Prostate gland (tissue), 2 donors: ENCODE measurements at regions not wholly inside any gene's neighbourhood (a gene's known extent, or its start where the extent isn't known, plus 50 kb on each side); places are given as distances from the start of the nearest gene placed in this dataset.
"Not testable (repeated sequence)": the region's sequence is repeated elsewhere in the genome, so short reads cannot be mapped to it uniquely, and the experiment has no call there.

Source experiments
- DNase-seq: peaks from one replicate; pipeline ENCODE4 v3.0.0-alpha.2; 2019; ENCODE audit warnings: low spot score
- H3K27ac ChIP-seq, 2 donors: fragments of 200-600 bp; sonication (generic); 2 replicates each; pipeline ENCODE4 v1.5.1; 2017 to 2019
- H3K27me3 ChIP-seq: fragments of 200-600 bp; sonication (generic); replicated peaks from 2 replicates; pipeline ENCODE4 v1.5.1; 2019; ENCODE audit not compliant: insufficient read depth
- H3K36me3 ChIP-seq, 2 donors: fragments of 200-600 bp; sonication (generic); 1 replicate in 1 of 2; 2 replicates in 1 of 2; pipeline versions ENCODE4 v1.5.1 to v1.8.1; 2017 to 2019
- H3K4me1 ChIP-seq: fragments of 200-600 bp; sonication (generic); replicated peaks from 2 replicates; pipeline ENCODE4 v1.5.1; 2019
- H3K4me3 ChIP-seq, 2 donors: fragments of 200-600 bp; sonication (generic); 2 replicates each; pipeline ENCODE4 v1.5.1; 2017 to 2019
- H3K9me3 ChIP-seq: fragments of 200-600 bp; sonication (generic); 2 replicates; pipeline ENCODE4 v1.5.1; 2017
- POLR2A ChIP-seq: fragments of 450-650 bp; IDR thresholded peaks from one replicate; pipeline ENCODE4 v1.6.1; 2016; ENCODE audit warnings: antibody characterized with exemption, mild to moderate bottlenecking
- POLR2AphosphoS5 ChIP-seq: sonication (generic); formaldehyde crosslinking; IDR thresholded peaks from one replicate; pipeline ENCODE4 v1.6.1; 2017; ENCODE audit warnings: antibody characterized with exemption
- WGBS: methylation state at CpG from one replicate; pipeline ENCODE4 v1.1.5; 2018; 5-methylcytosine and 5-hydroxymethylcytosine counted together
- intact Hi-C: fragments of 100-400 bp; cut with DNase I; formaldehyde crosslinking; loops from one replicate; pipeline ENCODE4 v1.14.2; 2022
- TF ChIP-seq, protein P1 (sequence below), 4 experiments: fragments of 200-600 bp in 2 of 4; fragments of 450-650 bp in 2 of 4; sonication (generic) in 2 of 4; IDR thresholded peaks; 1 replicate in 3 of 4; 2 replicates in 1 of 4; pipeline ENCODE4 v1.5.1; 2016 to 2019; ENCODE audit warnings: antibody characterized with exemption in 4 of 4, mild to moderate bottlenecking in 2 of 4, moderate library complexity in 2 of 4

DNA sequence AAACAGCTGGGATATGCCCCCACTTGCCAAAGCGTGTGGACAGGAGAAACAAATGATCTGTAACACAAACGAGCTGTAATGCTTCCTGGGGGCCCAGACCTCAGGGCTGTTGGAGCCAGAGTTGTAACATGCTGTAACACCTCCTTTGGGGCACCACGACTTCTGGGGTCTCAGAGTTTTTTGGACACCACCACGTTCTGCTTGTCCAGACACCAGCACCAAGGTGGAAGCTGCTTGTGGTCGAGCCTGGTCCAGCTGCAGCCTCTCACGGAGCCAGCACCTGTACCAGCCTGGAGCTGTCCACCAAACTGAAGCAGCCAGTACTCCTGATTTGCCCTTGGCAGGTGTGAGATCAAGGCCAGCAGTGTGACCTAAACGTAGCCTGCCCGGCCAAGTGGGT lies 879.4 kb downstream of the SLC6A15 start:
- Histone ChIP-seq H3K36me3 (no peaks in the 10 kb centered on the region), H3K4me3 (no peak overlapping the region), H3K27ac (no peak overlapping the region), H3K4me1 (no peaks in the 10 kb centered on the region), H3K9me3 (no peaks in the 10 kb centered on the region), H3K27me3 (no peaks in the 10 kb centered on the region)
- no peak for TF ChIP-seq POLR2AphosphoS5
- TF ChIP-seq, protein P1, sequence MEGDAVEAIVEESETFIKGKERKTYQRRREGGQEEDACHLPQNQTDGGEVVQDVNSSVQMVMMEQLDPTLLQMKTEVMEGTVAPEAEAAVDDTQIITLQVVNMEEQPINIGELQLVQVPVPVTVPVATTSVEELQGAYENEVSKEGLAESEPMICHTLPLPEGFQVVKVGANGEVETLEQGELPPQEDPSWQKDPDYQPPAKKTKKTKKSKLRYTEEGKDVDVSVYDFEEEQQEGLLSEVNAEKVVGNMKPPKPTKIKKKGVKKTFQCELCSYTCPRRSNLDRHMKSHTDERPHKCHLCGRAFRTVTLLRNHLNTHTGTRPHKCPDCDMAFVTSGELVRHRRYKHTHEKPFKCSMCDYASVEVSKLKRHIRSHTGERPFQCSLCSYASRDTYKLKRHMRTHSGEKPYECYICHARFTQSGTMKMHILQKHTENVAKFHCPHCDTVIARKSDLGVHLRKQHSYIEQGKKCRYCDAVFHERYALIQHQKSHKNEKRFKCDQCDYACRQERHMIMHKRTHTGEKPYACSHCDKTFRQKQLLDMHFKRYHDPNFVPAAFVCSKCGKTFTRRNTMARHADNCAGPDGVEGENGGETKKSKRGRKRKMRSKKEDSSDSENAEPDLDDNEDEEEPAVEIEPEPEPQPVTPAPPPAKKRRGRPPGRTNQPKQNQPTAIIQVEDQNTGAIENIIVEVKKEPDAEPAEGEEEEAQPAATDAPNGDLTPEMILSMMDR (IDR thresholded peaks at IDR 0.05): no peak
- TF ChIP-seq POLR2A: no peak
- intact Hi-C loops: no loop called here
- 87% methylated on average over 8 of the region's 8 CpGs for WGBS
- no peak for DNase-seq

DNA sequence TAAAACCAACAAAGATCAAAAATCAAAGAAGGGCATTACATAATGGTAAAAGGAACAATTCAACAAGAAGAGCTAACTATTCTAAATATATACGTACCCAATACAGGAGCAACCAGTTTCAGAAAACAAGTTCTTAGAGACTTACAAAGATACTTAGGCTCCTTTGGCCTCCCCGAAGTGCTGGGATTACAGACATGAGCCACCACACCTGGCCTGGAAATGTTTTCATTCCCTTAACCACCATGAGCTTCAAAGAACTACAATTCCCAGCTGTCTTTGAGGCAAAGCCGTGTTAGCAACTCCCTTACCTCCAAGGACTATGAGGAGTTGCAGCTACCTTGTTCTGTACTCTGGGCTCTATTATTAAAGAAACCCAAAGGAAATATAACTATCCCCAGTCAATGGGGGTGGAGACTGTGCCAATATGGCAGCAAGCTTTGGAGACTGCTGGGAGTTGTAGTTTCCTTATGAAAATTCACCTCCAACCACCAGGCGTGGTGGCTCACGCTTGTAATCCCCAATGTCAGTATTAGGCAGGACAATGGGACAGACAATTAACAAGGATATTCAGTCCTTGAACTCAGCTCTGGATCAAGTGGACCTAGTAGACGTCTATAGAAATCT lies 893.9 kb downstream of the SLC6A15 start:
- H3K27me3 ChIP-seq, H3K36me3 ChIP-seq, H3K4me3 ChIP-seq, H3K27ac ChIP-seq, H3K9me3 ChIP-seq, DNase-seq, intact Hi-C loops, H3K4me1 ChIP-seq: not testable (repeated sequence)
- 77% methylated on average over 6 of the region's 6 CpGs for WGBS

DNA sequence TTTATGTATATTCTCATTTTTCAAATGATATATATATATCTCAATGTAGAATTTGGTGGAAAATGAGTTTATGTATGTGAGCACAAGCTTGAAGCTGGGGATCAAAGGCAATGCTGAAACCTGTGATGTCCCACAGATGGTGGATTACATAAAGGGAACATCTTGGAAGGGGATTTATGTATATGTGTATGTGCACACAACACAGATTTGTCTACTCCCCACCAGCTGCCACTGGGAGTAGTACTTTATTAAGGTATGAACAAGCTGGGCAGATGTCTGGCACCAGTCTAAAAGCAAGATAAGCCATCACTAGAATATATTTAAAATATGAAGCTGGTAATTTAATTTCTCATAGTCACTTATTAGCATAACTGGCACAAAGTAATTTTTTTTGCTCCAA lies 895.6 kb downstream of the SLC6A15 start:
- Histone ChIP-seq H3K27me3 (no peaks in the 10 kb centered on the region), H3K9me3 (no peaks in the 10 kb centered on the region), H3K4me1 (no peaks in the 10 kb centered on the region), H3K4me3 (no peak overlapping the region), H3K36me3 (no peaks in the 10 kb centered on the region), H3K27ac (no peak overlapping the region)
- TF ChIP-seq, protein P1 (IDR thresholded peaks at IDR 0.05): no peak
- TF ChIP-seq POLR2AphosphoS5 (no peak), POLR2A (no peak)
- DNase-seq: no peak
- intact Hi-C loops: no loop called here

DNA sequence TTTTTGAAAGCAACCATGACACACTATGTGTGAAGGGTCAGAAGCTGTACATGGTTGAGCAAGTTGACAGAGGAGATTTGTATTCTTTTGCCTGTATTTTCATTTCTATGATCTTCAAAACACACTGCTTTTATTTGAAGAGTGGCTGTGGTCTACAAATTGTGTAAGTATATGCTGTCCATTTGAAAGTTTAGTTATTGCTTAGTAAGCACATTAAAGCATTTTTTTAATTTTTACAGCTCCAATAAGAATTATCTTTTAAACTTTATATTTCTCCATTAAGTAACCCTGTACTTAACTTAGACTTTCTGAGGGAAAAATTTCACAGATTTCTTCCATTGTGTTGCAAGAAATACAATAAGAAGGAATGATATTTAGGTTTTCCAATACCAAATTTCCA lies 915.2 kb downstream of the SLC6A15 start:
- Histone ChIP-seq H3K4me3 (no peak overlapping the region), H3K9me3 (no peaks in the 10 kb centered on the region), H3K4me1 (no peaks in the 10 kb centered on the region), H3K27me3 (no peaks in the 10 kb centered on the region), H3K27ac (no peak overlapping the region), H3K36me3 (no peaks in the 10 kb centered on the region)
- TF ChIP-seq POLR2AphosphoS5 (no peak), POLR2A (no peak)
- TF ChIP-seq, protein P1 (IDR thresholded peaks at IDR 0.05): no peak
- intact Hi-C loops: no loop called here
- DNase-seq: no peak

DNA sequence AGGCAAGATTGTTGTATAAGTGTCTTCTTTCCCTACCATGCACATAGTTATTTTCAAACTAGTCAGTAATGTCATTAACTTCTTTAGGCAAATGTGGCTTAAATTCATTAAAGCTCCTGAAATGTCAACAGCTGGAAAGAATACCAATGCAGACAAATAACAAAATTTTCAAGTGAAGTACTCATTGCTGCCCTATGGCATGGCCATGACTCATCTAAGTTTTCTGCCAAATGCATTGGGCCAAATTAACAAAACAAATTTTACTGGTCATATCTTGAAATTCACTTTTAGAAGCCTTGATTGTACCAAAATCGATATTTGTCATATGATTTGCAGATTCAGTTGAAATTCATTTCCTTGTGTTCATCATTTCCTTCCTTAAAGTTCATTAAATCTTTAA lies 915.9 kb downstream of the SLC6A15 start:
- Histone ChIP-seq H3K4me3 (no peak overlapping the region), H3K9me3 (no peaks in the 10 kb centered on the region), H3K36me3 (no peaks in the 10 kb centered on the region), H3K4me1 (no peaks in the 10 kb centered on the region), H3K27me3 (no peaks in the 10 kb centered on the region), H3K27ac (no peak overlapping the region)
- 97% methylated on average over 1 of the region's 1 CpG for WGBS
- TF ChIP-seq, protein P1 (IDR thresholded peaks at IDR 0.05): no peak
- no peak for DNase-seq
- intact Hi-C loops: no loop called here
